Stimulated activated CD8-positive, alpha-beta memory T cell treated with anti-CD3 and anti-CD28 coated beads, Interleukin-15, amount 100 ng/mL, for 4 hours (primary cell): ENCODE measurements at regions not wholly inside any gene's neighbourhood (a gene's known extent, or its start where the extent isn't known, plus 50 kb on each side); places are given as distances from the start of the nearest gene placed in this dataset.

Source experiments
- DNase-seq, 2 donors: peaks; one replicate each; pipeline ENCODE4 v3.0.0-alpha.2; 2020; ENCODE audit warnings: low read depth in 2 of 2

DNA sequence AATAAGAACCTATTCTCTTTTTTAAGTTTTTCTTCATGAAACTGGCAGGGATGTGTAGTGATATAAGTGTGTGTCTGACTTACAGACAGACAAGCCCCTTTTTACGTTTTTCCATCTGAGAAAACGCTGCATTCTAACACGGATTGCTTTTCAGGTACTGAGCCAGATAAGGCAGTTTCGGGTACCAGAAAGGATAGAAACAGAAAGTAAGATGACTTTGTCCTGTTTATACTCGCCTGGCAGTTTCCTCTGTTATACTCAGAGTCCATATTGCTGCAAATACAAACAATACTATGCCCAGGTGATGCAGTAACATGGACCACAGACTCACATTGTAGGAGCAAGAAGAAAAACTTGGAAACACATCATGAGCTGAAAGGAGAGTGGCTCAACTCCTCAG, 2320.6 kb upstream of the AGA start:
- no peak for DNase-seq

DNA sequence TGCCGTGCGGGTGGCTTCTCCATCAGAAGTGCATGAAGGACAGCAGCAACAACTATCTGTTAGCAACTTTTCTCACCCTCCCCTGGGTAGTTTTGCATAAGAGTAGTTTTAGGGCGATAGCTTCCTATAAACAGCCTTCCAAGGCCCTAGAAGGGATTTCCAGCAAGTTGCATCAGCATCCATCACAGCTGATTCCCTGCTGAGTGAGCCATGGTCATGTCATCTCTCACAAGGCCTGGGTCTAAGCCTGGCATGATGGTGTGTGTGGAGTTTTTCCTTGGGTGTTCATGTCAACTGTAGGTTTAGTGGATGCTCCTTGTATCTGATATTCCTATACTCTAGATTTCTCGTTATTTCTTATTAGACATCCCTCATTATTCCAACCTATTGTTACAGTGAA, 2324.7 kb upstream of the AGA start:
- no peak for DNase-seq

DNA sequence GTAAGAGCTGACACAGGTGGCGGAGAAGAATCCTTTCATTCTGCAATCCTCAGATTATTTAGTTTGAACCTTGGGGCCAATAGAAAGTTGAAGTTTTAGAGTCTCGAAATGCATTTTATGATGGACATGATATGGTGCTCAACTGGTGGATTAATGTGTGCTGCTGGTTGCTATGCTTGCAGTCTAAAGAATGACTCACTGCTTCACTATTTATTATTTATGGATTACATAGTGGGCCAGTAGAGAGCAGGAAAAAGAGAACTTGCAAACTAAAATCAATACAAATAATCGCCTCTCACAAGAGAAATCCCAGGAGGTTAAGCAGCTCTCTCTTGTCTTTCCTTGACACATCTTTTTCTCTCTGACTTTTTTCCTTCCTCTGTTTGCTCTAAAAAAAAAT, 2326.8 kb upstream of the AGA start:
- DNase-seq: no peak

DNA sequence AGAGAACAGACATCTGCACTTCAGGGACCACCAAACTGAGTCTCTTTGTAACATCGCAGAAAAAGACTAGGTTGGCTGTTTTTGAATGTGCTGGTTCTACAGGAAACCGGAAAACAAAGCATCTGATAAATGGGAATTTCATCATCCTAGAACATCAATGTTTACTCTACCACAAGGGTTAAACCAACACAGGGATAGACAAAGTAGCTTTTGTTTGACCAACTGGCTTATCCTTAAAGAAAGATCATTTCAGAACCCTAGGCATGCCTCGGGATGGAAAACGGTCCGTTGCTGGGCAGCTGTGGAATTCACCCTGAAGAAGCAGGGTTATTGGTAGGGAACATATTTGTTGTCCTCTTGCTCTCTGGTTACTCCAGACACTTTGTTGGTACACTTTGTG, 2355.5 kb upstream of the AGA start:
- DNase-seq: no peak

DNA sequence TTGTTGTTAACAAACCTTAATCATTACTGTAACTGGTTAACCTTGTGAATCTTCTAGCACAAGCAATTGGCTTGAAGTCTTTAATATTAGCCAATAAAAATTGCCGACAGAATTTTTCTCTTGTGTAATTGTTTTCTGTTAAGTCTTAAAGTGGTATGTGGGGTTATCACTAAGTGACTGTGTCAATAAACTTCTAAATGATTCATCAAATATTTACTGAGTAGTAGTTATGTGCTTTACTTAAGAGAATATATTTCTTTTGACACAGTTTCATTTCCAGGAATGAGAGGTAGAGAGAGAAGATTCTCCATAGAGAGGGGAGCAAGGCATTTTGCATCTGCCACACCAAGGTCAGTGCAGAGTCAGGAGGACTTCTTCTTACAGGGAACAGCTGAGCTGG, 2361.6 kb upstream of the AGA start:
- no peak for DNase-seq

DNA sequence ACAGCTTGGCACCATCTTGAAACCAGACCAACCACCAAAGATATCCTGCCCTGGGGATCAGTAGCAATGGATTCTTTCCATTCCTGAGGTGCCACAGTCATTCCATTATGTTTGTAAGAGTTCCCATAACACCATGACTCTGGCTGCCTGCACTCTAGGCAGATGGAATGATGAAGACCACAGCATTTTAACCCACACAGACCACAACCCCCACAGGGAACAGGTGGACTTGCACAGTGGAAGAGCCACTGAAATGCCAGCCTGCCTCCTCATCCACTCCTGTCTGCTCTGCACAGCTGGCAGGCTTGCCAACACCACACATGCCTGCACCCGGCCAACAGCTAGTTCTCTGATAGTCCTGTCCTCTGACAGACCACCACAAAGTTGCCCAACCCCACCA, 2362.2 kb upstream of the AGA start:
- DNase-seq: no peak

DNA sequence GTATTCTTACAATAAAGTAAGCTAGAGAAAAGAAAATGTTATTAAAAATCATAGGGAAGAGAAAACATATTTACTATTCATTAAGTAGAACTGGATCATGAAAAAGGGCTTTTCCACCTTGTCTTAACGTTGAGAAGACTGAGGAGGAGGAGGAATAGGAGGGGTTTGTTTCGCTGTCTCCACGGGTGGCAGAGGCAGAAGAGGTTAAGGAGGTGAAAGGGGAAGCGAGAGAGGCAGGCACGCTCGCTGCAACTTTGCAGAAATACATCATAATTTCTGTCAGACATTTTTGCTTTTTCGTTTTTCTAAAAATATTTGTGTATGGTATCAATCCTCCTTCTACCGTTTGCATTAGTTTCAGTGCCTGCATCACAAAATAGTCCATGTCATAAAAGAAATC, 2375.1 kb upstream of the AGA start:
- DNase-seq: no peak

DNA sequence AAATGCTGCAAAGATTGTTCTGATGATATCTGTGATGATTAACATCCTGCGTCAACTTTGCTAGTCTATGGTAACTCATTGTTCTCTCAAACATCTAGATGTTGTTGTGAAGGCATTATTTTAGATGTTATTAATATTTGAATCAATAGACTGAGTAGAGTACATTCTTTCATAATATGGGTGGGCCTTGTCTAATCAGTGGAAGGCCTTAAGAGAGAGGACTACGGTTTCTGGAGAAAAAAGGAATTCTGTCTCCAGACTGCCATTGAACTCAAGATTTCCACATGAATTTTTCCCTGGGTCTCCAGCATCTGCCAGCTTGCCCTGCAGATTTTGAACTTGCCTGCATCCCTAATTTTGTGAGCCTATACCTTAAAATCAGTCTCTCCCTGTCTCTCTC, 2381.1 kb upstream of the AGA start:
- DNase-seq: no peak

DNA sequence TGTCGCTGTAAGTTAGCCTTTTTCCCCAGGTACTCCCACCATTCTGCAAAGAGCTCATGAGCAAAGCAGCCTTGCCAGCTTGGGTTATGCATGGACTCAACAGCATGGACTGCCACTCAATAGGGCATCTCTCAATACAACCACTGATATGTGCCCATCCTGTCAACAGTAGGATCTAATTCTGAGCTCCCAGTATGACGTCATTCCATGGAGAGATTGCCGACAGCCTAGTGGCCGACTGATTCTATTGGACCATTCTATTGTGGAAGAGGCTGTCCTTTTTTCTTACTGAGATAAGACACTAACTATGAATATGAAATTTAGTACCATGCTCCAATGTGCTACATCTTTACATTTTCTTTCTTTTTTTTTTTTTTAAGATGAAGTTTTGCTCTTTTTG, 2389.0 kb upstream of the AGA start:
- no peak for DNase-seq

DNA sequence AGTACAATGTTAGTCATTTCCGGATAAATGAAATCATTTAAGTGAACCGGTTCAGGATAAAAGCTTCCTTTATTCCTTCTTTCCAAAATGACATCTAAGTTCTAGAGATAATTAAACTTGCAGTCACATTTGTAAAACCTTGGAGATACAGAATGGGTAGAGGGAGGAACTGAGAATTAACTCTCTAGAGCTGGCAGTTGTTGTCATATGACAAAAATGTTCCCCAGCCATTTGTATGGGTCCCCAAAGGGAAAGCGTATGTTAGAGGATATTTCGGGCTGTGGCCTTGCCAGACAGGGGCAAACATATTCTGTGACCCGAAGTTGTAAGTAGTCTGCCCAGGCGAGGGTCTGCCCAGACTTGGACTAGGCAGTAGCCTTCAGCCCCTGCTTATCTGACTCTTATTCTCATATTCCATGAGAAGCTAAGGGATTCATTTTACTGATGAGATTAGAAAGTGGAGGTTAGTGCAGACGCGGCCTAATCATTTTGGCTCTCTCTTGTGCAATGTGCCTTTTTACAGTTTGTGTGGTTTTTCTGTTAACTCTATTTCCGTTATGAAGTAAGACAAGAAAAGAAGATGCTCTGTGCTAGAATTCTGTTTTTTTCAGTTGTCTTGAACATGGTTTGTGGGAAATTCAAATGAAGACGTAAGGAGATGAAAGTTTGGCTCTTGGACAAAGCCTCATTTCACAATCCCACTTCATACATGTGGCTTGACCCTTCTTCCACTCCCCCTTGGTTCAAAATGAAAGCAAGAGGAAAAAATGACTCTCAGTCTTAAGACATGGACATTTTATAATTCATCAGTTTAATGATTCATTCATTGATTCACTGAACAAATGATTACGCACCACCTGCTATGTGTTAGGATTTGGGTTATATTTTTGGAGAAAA, 2394.2 kb upstream of the AGA start:
- no peak for DNase-seq

DNA sequence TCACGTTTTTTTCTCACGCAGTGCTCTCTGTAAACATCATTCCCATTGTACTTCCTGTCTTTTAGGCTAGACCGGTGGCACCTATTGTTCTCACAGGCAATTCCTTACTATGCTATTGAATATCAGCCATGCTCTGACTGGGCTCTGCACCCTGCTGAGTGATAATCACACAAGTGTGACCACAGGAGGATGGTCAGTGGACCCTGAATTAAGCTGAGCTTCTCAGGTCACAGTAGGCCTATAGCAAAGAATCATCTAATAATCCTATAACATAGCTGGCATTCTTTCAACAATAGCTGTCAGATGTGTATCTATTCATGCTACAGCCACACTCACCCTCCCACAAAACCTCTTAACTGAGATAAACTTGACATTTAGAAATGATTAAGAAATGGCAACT, 2399.8 kb upstream of the TENM3 start:
- DNase-seq: no peak

DNA sequence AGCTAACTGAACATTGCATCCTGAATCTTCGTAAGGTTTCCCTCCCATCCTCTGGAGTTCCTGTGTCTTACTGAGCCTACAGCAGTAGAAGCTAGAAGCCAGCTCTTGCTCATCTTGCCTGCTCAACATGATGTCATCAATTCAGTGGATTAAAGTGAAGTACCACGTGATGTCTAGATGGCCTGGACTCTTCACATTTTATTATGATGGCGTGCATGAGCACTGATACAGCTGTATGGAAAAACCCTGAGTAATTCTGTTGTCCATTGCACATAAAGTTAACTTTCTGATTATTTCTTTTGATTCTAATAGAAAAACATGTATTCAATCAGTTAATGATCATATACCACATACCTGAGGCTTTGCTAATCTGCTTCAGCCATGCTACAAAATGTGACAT, 2387.7 kb upstream of the TENM3 start:
- DNase-seq: no peak

DNA sequence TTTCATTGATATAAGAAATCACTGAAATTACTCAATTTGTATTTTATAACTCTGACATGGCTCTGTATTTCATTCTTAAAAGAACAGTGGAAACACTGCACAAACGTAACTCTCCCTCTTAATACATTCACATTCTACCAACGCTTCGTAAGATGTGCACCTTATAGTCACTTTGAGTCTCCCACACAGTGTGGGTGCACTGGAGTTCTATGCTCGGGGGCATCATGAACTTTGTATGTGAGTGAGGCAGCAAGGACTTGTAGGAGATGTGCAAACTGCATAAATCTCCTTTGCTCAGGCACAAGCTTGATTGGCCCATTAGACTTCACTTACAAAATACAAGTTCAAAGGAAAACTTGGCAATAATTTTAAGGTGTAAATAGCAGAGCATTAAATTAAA, 2385.0 kb upstream of the TENM3 start:
- DNase-seq: no peak

DNA sequence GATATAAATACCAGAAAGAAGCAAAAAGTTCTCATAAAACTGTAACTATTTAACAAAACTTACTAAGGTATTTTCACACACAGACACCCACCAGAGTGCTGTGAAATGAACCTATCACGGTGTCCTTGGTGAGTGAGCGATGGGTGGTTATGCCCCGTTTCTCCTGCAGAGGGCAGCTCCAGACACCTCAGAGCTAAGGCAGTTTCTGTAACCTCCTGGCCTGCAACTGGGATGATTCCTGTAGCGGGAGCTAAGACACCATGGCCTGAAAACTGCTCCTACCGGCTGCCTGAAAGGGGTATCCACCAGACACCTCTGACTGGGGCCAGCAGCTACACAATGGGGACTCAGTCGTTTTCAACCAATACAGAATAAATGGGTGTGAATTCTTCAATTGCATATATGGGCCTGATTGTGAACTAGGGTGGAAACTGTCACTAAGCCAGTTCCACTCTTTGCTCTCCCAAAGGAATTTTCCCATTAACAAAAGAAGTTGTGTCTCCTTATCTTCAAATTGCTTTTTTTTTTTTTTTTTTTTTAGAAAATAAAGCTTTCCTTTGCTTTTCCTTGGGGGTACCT, 2375.8 kb upstream of the TENM3 start:
- no peak for DNase-seq

DNA sequence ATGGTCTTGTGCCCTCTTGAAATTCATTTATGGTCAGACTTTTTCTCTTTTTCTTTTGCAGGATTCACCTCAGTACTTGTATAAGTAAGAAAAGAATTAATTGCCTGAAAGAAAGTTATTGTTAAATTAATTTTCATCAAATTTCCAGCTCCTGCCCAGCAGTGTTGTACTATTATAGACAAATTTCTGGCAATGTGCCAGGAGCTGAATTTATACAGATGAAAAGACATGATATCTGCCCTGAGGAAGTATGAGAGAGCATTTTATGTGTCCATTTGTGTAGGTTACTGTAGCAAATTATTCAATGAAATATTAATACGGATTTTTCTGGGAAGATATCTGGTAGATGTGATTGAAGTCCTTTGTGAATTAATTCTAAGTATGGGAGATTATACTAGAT, 2371.5 kb upstream of the TENM3 start:
- no peak for DNase-seq

DNA sequence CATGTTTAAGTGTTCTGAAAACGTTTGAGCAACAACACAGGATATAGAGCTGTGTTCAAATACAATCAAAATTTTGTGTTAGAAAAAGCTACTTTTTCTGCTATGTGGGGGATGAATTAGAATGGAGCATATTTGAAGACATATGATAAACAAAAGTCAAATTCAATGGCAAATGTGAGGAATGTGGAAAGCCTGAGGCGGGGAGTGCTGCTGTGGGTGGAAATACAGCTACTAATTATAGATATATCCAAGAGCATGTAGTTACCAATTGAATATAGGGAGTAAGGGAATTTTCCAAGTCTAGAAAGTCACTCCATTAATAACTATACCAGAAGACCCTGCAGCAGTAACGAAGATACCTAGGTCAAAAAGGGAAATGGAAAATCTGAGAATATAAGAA, 2370.4 kb upstream of the TENM3 start:
- no peak for DNase-seq

DNA sequence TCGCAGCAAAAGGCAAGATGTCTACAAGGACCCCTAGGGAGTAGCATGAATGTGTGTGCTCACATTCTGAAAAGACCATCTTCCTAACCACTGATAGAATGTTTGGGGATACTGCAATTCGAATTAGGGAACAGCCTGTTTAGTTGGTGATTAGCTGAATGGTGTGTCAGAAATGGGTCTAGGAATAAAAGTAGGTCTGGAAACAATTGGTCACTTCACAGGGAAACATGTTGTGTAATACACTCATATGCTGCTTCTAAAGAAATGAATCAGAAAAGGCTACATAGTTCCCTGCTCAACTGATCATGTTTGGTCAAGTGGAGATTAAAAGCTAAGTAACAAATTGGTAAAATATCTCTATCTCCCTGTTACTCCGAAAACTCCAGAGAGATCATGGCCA, 2362.4 kb upstream of the TENM3 start:
- no peak for DNase-seq

DNA sequence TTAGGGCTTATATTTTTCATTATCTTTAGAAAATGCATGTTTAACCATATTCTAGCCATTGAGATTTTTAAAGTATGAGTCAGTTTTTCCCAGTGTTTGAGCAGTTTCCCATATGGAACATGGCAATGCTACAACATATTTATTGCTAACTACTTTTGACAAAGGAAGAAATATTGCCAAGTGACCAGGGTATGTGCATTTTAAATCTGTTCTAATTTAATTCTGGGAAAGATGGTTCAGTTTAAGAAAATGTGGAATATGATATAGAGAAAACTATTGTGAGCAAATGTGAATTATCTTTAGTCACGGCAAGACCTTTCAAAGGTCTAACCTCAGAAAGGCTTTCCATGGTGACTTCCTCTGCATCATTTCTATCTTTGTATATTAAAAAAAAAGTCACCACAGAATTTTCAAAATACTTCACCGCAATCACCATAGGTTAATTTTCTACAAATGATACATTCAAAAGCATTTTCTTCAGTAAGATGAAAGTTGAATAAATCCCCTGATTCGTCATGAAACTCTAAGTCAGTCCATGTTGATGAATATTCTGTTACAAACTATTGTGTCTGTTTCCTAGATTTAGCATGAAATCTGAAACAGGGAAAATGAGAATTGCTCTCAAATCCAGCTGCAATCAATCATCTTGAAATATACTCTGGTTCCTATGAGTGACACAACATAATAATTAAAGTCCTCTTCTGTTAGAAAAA, 2349.0 kb upstream of the TENM3 start:
- DNase-seq: no peak

DNA sequence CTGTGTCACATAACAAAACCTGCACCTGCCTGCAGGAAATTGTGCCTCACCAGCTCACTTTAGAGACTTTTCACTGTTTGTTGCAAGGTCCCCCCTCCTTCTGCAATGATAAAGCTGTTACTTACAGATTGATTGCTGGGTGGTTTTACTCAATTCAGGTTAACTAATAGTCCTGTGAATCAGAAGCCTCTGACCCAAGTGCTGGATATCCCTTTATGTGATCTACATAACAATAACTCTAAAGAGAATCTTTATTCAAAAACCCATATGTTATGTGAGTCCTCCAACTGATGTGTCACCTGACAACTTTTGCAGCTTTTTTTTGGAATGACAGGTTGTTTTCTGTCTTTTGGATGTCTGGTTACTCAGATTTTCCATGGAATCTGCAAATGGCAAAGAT, 2323.6 kb upstream of the TENM3 start:
- DNase-seq: no peak

DNA sequence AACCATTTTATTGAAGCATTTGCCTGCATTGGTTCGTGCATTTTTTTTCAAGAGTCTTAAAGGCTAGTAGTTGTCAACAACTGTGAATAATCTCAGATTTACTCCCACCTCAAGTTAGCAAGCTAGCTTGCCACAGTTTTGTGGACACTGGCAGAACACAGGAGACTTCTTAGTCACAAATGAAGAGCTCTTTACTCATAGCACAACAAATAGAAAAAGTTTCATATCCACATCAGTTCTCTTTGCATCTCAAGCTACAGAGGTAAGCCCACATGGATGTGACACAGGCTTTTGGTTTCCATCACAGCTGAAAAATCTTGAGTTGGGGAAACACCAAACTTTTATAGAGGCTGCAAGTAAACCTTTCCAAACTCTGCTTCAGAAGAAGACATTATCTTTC, 2315.7 kb upstream of the TENM3 start:
- no peak for DNase-seq

DNA sequence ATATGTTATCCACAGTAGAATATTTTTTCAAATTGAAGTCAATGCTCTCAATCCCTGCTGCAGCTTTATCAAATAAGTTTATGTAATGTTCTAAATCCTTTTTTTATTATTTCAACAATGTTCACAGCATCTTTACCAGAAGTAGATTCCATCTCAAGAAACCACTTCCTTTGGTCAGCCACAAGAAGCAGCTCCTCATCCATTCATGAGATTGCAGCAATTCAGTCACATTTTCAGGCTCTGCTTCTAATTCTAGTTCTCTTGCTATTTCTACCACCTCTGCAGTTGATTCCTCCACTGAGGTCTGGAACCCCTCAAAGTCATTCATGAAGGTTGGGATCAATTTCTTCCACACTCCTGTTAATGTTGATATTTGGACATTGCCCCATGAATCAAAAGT, 2301.3 kb upstream of the TENM3 start:
- DNase-seq: no peak

DNA sequence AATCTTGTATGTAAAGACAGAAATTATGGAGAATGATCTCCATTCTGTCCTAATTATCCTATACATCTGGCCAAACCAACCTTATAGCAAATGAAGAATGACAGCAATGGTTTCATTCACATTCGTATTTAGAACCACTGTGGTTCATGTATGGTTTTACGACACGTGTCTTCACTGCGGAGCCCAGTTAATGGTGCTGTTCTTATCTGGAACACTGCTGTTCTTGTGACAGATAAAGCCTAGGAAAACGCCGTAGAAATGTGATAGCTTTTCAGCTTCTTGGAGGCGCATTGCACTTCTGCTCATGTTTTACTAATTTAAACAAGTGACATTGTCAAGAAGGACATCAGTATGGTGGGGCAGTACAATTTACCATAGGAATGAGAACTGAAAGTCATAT, 2266.4 kb upstream of the TENM3 start:
- no peak for DNase-seq

DNA sequence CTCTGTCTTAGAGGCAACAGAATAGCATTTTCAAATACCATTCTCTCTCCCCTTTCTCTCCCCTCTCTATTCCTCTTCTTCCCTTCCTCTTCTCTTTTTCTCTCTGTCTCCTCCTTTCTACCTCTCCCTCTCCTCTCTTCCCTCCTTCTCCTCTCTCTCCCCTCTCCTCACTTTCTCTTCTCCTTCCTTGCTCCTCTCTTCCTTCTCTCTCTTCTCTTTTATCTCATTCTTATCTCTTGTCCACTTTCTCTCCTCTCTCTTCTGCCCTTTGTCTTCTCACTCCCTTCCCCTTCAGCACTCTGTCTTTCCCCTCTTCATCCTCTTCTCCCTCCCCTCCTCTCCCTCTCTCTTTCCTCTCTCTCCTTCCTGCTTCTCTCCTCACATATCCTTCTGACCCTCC, 2265.8 kb upstream of the TENM3 start:
- no peak for DNase-seq
